Skeletal muscle satellite cell (primary cell): ENCODE measurements at regions not wholly inside any gene's neighbourhood (a gene's known extent, or its start where the extent isn't known, plus 50 kb on each side); places are given as distances from the start of the nearest gene placed in this dataset.

Experiments used
- H3K27me3 ChIP-seq: 2 replicates; pipeline ENCODE4 v1.7.0; 2013; ENCODE audit warnings: low read length; ENCODE audit not compliant: control insufficient read depth, insufficient read depth
- H3K36me3 ChIP-seq: 2 replicates; pipeline ENCODE4 v1.7.0; 2013; ENCODE audit warnings: mild to moderate bottlenecking, control low read depth, low read length; ENCODE audit not compliant: insufficient read depth
- H3K4me1 ChIP-seq: 2 replicates; pipeline ENCODE4 v1.7.0; 2013; ENCODE audit warnings: low read length; ENCODE audit not compliant: control insufficient read depth, insufficient read depth
- H3K4me2 ChIP-seq: 2 replicates; pipeline ENCODE4 v1.7.0; 2013; ENCODE audit warnings: mild to moderate bottlenecking, low read length
- H3K4me3 ChIP-seq: 2 replicates; pipeline ENCODE4 v1.7.0; 2013; ENCODE audit warnings: low read length
- H3K9ac ChIP-seq: 2 replicates; pipeline ENCODE4 v1.7.0; 2013; ENCODE audit warnings: mild to moderate bottlenecking, low read depth, low read length, moderate library complexity
- H3K9me3 ChIP-seq: replicated peaks from 2 replicates; pipeline ENCODE4 v1.7.0; 2013; ENCODE audit warnings: mild to moderate bottlenecking, control low read depth, low read length

GRCh38 chr9:118362123-118362522 lies 657.9 kb downstream of the TLR4 start:
- no peaks in the 10 kb centered on the region for H3K27me3 ChIP-seq
- peaks cover 6% of the 10 kb centered on the region for H3K9me3 ChIP-seq
- H3K4me1 ChIP-seq, result peaks cover 15% of the 10 kb centered on the region
- H3K36me3 ChIP-seq, result no peaks in the 10 kb centered on the region
- no peak overlapping the region for H3K4me3 ChIP-seq
- no peak overlapping the region for H3K9ac ChIP-seq
- H3K4me2 ChIP-seq, result no peak overlapping the region

- Histone ChIP-seq H3K9ac (no peak overlapping the region), H3K4me1 (peaks cover 15% of the 10 kb centered on the region)
Observed at GRCh38 chr9:118362596-118362995, 658.4 kb downstream of the TLR4 start.

GRCh38 chr9:118364266-118365106 lies 660.3 kb downstream of the TLR4 start:
- Histone ChIP-seq H3K4me3 (no peak overlapping the region), H3K9me3 (peaks cover 6% of the 10 kb centered on the region), H3K27me3 (no peaks in the 10 kb centered on the region), H3K9ac (no peak overlapping the region), H3K36me3 (no peaks in the 10 kb centered on the region), H3K4me2 (no peak overlapping the region), H3K4me1 (peaks cover 15% of the 10 kb centered on the region)

More at GRCh38 chr9:118362596-118362995, 658.4 kb downstream of the TLR4 start:
- H3K27me3 ChIP-seq, result no peaks in the 10 kb centered on the region
- no peaks in the 10 kb centered on the region for H3K36me3 ChIP-seq
- peaks cover 6% of the 10 kb centered on the region for H3K9me3 ChIP-seq
- no peak overlapping the region for H3K4me2 ChIP-seq
- H3K4me3 ChIP-seq, result no peak overlapping the region

- no peaks in the 10 kb centered on the region for H3K27me3 ChIP-seq
- H3K9me3 ChIP-seq, result peaks cover 6% of the 10 kb centered on the region
- H3K36me3 ChIP-seq, result no peaks in the 10 kb centered on the region
- H3K4me2 ChIP-seq, result no peak overlapping the region
- peaks cover 15% of the 10 kb centered on the region for H3K4me1 ChIP-seq
- H3K9ac ChIP-seq, result no peak overlapping the region
- H3K4me3 ChIP-seq, result no peak overlapping the region
Observed at GRCh38 chr9:118366228-118366627, 662.0 kb downstream of the TLR4 start.

GRCh38 chr9:118367383-118367782 lies 663.2 kb downstream of the TLR4 start:
- H3K9me3 ChIP-seq, result peaks cover 6% of the 10 kb centered on the region
- H3K4me1 ChIP-seq, result peaks cover 6% of the 10 kb centered on the region
- no peaks in the 10 kb centered on the region for H3K36me3 ChIP-seq
- H3K27me3 ChIP-seq, result no peaks in the 10 kb centered on the region
- no peak overlapping the region for H3K9ac ChIP-seq
- H3K4me3 ChIP-seq, result no peak overlapping the region
- H3K4me2 ChIP-seq, result no peak overlapping the region

- no peak overlapping the region for H3K4me3 ChIP-seq
- H3K9me3 ChIP-seq, result no peaks in the 10 kb centered on the region
- no peaks in the 10 kb centered on the region for H3K4me1 ChIP-seq
- no peaks in the 10 kb centered on the region for H3K27me3 ChIP-seq
- H3K9ac ChIP-seq, result no peak overlapping the region
- no peak overlapping the region for H3K4me2 ChIP-seq
- no peaks in the 10 kb centered on the region for H3K36me3 ChIP-seq
Observed at GRCh38 chr9:118384531-118385100, 680.4 kb downstream of the TLR4 start.

- H3K9me3 ChIP-seq, result no peaks in the 10 kb centered on the region
- no peaks in the 10 kb centered on the region for H3K36me3 ChIP-seq
- no peaks in the 10 kb centered on the region for H3K27me3 ChIP-seq
- no peaks in the 10 kb centered on the region for H3K4me1 ChIP-seq
- no peak overlapping the region for H3K4me3 ChIP-seq
- no peak overlapping the region for H3K9ac ChIP-seq
- no peak overlapping the region for H3K4me2 ChIP-seq
Observed at GRCh38 chr9:118395415-118395814, 691.2 kb downstream of the TLR4 start.

GRCh38 chr9:118401546-118401945 lies 697.3 kb downstream of the TLR4 start:
- Histone ChIP-seq H3K36me3 (no peaks in the 10 kb centered on the region), H3K4me3 (no peak overlapping the region), H3K27me3 (no peaks in the 10 kb centered on the region), H3K9me3 (no peaks in the 10 kb centered on the region), H3K4me2 (no peak overlapping the region), H3K4me1 (no peaks in the 10 kb centered on the region), H3K9ac (no peak overlapping the region)

GRCh38 chr9:118414676-118415075 lies 710.5 kb downstream of the TLR4 start:
- no peaks in the 10 kb centered on the region for H3K36me3 ChIP-seq
- peaks cover 3% of the 10 kb centered on the region for H3K4me1 ChIP-seq
- no peak overlapping the region for H3K9ac ChIP-seq
- H3K4me3 ChIP-seq, result no peak overlapping the region
- no peaks in the 10 kb centered on the region for H3K27me3 ChIP-seq
- H3K4me2 ChIP-seq, result no peak overlapping the region
- H3K9me3 ChIP-seq, result no peaks in the 10 kb centered on the region

- no peaks in the 10 kb centered on the region for H3K9me3 ChIP-seq
- H3K36me3 ChIP-seq, result no peaks in the 10 kb centered on the region
Observed at GRCh38 chr9:118418887-118419565, 714.8 kb downstream of the TLR4 start.

GRCh38 chr9:118419676-118420075 lies 715.5 kb downstream of the TLR4 start:
- H3K36me3 ChIP-seq, result no peaks in the 10 kb centered on the region
- H3K4me1 ChIP-seq, result peaks cover 3% of the 10 kb centered on the region
- no peak overlapping the region for H3K4me2 ChIP-seq
- no peaks in the 10 kb centered on the region for H3K27me3 ChIP-seq
- H3K4me3 ChIP-seq, result no peak overlapping the region
- H3K9ac ChIP-seq, result no peak overlapping the region
- H3K9me3 ChIP-seq, result no peaks in the 10 kb centered on the region

More at GRCh38 chr9:118418887-118419565, 714.8 kb downstream of the TLR4 start:
- Histone ChIP-seq H3K9ac (no peak overlapping the region), H3K4me2 (no peak overlapping the region), H3K27me3 (no peaks in the 10 kb centered on the region), H3K4me1 (peaks cover 3% of the 10 kb centered on the region), H3K4me3 (no peak overlapping the region)
